ENCODE measurements at regions not wholly inside any gene's neighbourhood (a gene's known extent, or its start where the extent isn't known, plus 50 kb on each side); places are given as distances from the start of the nearest gene placed in this dataset.
A peak's percentile ranks its signal among the peaks of the same experiment; 100 is the strongest.
"Not testable (repeated sequence)": the region's sequence is repeated elsewhere in the genome, so short reads cannot be mapped to it uniquely, and the experiment has no call there.

- not testable (repeated sequence) for H3K4me3 ChIP-seq (ENCODE audit: low read depth, low read length); H3K36me3 ChIP-seq; H3K9me3 ChIP-seq; H3K4me1 ChIP-seq; H3K27me3 ChIP-seq
- peak; percentile 4 for DNase-seq
Observed at GRCh38 chr9:66266856-66267430, 530.0 kb downstream of the FOXD4L4 start.

GRCh38 chr9:66267684-66268083, 530.7 kb downstream of the FOXD4L4 start:
- H3K36me3 ChIP-seq; H3K27me3 ChIP-seq; H3K4me1 ChIP-seq; H3K9me3 ChIP-seq; H3K4me3 ChIP-seq (ENCODE audit: low read depth, low read length); DNase-seq: not testable (repeated sequence)

- H3K9me3 ChIP-seq, H3K36me3 ChIP-seq, H3K4me1 ChIP-seq: not testable (repeated sequence)
Observed at GRCh38 chr9:66269024-66269423, 532.1 kb downstream of the FOXD4L4 start.

DNA sequence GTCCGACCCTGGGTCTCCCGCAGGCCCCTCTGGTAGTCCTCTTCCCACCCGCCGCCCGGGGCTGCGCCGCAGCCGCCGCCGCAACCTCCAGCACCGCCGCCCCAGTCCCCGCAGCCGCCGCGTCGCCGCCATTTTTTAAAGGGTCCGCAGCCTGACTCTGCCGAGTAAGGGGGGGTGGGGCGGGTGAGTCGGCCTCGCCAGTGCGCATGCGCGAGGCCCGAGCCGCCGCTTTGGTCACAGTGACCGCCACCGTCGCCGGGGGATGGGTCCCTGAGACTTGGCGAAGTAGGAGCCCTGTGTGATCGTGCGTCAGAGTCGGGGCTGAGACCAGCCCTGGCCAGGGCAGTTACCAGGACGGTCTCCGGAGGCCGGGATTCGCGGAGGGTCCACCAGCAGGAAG, 532.8 kb downstream of the FOXD4L4 start:
- DNase-seq: peak; percentile 88
- not testable (repeated sequence) for H3K36me3 ChIP-seq, H3K9me3 ChIP-seq, H3K4me1 ChIP-seq, H3K27me3 ChIP-seq
- peak overlapping the region; percentile 24 for H3K4me3 ChIP-seq (ENCODE audit: low read depth, low read length)

More at GRCh38 chr9:66269024-66269423, 532.1 kb downstream of the FOXD4L4 start:
- H3K27me3 ChIP-seq; DNase-seq; H3K4me3 ChIP-seq (ENCODE audit: low read depth, low read length): not testable (repeated sequence)

DNA sequence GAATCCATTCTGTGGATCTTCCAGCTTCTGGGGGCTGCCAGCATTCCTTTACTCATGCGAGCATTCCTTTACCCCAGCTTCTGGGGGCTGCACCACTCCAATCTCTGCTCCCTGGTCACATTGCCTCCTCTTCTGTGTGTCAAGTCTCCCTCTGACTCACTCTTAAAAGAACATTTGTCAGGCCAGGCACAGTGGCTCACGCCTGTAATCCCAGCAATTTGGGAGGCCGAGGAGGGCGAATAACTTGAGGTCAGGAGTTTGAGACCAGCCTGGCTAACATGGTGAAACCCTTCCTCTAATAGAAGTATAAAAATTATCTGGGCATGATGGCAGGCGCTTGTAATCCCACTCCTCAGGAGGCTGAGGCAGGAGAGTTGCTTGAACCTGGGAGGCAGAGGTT, 541.9 kb downstream of the FOXD4L4 start:
- not testable (repeated sequence) for DNase-seq; H3K27me3 ChIP-seq; H3K36me3 ChIP-seq; H3K4me3 ChIP-seq (ENCODE audit: low read depth, low read length); H3K4me1 ChIP-seq; H3K9me3 ChIP-seq
